GM19351 (cell line): ENCODE measurements at regions not wholly inside any gene's neighbourhood (a gene's known extent, or its start where the extent isn't known, plus 50 kb on each side); places are given as distances from the start of the nearest gene placed in this dataset.

Experiments used
- ATAC-seq: cut with Tn5 transposase; IDR thresholded peaks from one replicate; pipeline ENCODE4 v1.9.1; 2021; ENCODE audit warnings: mild to moderate bottlenecking, moderate library complexity; ENCODE audit not compliant: unreplicated experiment

GRCh38 chr6:90970672-90971071 is 383.8 kb upstream of the MAP3K7 start:
- ATAC-seq, result no peak

GRCh38 chr6:90967471-90967870 is 380.6 kb upstream of the MAP3K7 start:
- ATAC-seq, result no peak

GRCh38 chr6:90960324-90960723 is 373.5 kb upstream of the MAP3K7 start:
- ATAC-seq, result no peak

- ATAC-seq, result no peak
Measured at GRCh38 chr6:90955246-90955645, 368.4 kb upstream of the MAP3K7 start.

GRCh38 chr6:90953405-90954161 is 366.7 kb upstream of the MAP3K7 start:
- ATAC-seq, result no peak

GRCh38 chr6:90952176-90952575 is 365.3 kb upstream of the MAP3K7 start:
- ATAC-seq, result no peak

GRCh38 chr6:90948540-90948939 is 361.7 kb upstream of the MAP3K7 start:
- no peak for ATAC-seq

- ATAC-seq, result no peak
Measured at GRCh38 chr6:90947184-90948064, 360.6 kb upstream of the MAP3K7 start.

GRCh38 chr6:90941885-90942284 is 355.0 kb upstream of the MAP3K7 start:
- no peak for ATAC-seq

- ATAC-seq, result peak; percentile 96
Measured at GRCh38 chr6:90940812-90941481, 354.1 kb upstream of the MAP3K7 start.

- ATAC-seq, result no peak
Measured at GRCh38 chr6:90939906-90940305, 353.0 kb upstream of the MAP3K7 start.

GRCh38 chr6:90938122-90938521 is 351.2 kb upstream of the MAP3K7 start:
- no peak for ATAC-seq

- no peak for ATAC-seq
Measured at GRCh38 chr6:90936286-90936685, 349.4 kb upstream of the MAP3K7 start.

- no peak for ATAC-seq
Measured at GRCh38 chr6:90934966-90935365, 348.1 kb upstream of the MAP3K7 start.

GRCh38 chr6:90934081-90934480 is 347.2 kb upstream of the MAP3K7 start:
- ATAC-seq, result no peak

GRCh38 chr6:90932351-90932750 is 345.5 kb upstream of the MAP3K7 start:
- ATAC-seq, result no peak

GRCh38 chr6:90928051-90928450 is 341.2 kb upstream of the MAP3K7 start:
- ATAC-seq, result no peak

- ATAC-seq, result no peak
Measured at GRCh38 chr6:90925726-90926125, 338.9 kb upstream of the MAP3K7 start.

- ATAC-seq, result no peak
Measured at GRCh38 chr6:90922325-90922724, 335.5 kb upstream of the MAP3K7 start.

- no peak for ATAC-seq
Measured at GRCh38 chr6:90918361-90918760, 331.5 kb upstream of the MAP3K7 start.

- ATAC-seq, result no peak
Measured at GRCh38 chr6:90917376-90917775, 330.5 kb upstream of the MAP3K7 start.

GRCh38 chr6:90916968-90917367 is 330.1 kb upstream of the MAP3K7 start:
- ATAC-seq, result no peak
